NAMALWA (cell line): ENCODE measurements at regions not wholly inside any gene's neighbourhood (a gene's known extent, or its start where the extent isn't known, plus 50 kb on each side); places are given as distances from the start of the nearest gene placed in this dataset.

Source experiments
- DNase-seq: peaks from one replicate; pipeline ENCODE4 v3.0.0-alpha.2; 2015; ENCODE audit warnings: low spot score

DNA sequence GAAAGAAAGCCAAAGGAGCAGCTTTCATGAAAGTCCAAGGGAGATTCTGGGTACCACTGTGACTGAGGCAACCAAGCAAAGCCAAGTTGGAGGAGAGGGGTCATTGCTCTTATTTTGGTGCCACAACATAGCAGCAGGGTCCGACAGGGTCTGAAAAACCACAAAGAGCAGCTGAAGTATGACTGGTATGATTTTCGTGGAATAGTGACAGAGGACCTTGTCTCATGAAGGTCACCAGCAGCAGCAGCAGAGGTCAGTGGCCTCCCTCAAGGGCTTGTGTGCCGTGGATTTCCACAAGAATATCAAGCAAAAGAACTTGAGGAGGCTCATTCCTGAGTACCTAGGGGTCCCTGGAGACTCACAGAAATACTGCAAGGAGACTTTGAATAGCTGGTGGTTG lies 160.9 kb upstream of the SYT6 start:
- no peak for DNase-seq

DNA sequence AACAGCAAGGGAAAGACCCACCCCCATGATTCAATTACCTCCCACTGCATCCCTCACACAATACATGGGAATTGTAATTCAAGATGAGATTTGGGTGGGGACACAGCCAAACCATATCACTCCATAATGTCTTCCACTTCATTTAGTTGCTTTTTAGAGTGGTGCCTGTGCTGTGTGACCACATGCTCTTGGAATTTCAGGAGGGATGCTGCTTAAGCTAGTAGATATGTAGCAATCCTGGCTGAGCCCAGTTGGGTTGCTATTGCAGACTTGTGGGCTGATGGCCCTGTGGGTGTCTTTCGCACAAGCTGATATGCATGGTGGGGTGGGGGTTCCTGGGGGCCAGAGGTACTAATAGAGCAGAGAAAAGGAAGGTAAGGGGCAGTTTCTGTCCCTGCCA lies 160.4 kb upstream of the SYT6 start:
- DNase-seq, result no peak

DNA sequence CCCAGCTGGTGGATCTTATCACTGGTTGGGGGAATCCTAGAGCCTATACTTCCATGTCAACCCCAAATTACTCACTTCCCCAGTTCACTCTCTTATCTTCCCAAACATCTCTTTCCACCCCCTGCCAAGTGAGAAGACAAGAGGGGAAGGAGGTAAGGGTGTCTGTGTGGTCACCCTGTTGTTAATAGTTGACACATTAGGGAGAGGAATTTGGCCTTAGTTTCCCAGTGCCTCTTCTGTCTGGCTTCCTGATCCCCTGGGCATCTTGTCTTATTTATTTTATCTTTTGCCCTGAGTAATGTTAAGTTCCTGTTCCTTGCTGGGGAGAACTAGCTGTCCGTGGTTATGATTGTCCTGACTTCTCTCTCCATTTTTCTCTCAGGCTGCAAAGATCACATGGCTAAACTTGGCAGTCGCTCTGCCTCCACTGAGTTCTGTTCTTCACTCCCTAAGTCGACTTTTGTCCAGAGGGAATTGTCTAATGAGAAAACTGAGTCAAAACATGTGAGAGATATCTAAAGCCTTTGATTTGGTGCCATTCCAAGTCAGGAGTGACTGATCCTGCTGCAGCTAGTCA lies 157.1 kb upstream of the SYT6 start:
- no peak for DNase-seq

DNA sequence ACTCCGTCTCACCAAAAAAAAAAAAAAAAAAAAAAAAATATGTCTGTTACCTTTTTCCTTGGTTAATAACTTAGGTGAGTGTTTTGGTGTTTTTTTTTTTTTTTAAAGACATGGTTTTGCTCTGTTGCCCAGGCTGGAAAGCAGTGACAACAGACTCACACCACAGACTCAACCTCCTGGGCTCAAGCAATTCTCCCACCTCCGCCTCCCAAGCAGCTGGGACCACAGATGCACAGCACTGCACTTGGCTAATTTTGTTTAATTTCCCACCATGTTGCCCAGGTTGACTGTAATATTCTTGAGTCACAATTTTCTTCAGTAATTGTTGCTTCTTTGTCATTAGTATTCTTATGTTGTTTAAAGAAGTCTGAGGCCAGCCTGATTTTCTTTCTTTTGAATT lies 149.2 kb upstream of the SYT6 start:
- DNase-seq, result no peak

DNA sequence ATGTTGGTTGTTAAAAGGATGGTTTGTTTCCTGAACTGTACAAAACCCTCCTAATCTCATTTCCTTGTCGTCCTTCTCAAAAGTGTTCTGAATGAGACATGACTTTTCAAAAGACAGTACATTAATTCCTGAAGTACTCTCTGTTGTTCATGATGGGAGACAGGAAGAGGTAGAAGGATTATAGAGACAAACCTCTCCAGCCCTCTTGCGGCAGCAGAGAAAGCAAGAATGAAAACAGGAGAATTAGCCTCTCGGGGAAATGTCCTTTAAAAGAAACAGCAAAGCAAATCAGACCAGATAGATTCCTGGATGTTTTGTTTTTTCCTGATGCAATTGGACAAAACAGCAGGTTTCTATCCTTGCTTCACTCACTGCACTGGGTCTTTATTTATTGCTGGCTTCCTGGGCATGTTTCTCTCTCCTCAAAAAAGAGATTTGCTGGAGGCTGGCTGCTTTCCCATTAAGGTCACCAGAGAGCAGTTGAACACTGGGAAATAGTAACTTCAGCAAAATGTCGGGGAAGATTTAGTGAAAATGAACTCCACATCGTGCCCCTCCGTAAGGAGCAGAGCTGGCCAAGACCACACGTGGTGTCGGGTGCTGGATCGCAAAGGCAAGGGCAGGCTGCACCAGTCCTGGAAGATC lies 145.8 kb upstream of the SYT6 start:
- no peak for DNase-seq

DNA sequence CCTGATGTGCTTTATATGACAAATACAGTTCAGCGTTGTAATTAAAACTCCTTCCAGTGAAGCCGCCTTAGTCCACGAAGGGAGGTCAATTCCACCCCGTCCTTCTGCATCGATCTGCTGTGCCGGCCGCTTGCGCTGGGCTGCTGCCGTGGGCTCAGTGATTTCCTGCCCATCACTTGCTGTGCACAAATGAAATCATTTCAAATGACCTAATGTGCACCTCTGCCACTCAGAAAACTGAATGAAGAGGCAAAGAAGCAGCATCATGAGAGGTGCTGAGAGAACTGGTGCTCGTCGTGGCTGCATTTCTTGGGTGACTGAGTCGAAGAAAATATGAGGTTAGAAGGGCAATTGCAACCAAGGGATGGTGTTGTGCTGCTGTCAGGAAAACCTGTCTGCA lies 144.3 kb upstream of the SYT6 start:
- DNase-seq, result no peak

DNA sequence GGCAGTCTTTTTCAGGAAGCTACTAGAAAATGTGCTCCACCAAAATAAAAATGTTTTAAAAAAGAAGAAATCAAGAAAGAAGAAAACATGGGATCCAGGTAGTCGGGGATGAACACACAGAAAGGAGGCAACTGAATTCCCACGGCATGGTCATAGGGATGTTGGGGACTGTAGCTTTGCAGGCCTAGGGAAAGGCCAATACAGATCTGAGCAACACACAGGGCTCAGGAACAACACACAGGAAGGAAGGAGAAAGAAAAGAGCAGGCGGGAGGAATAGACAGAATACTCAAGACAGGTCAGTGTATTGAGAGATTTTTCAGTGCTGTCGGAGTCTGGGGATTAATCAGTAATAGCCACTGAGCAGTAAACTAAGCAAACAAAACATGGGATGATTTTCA lies 142.7 kb upstream of the SYT6 start:
- DNase-seq, result no peak

DNA sequence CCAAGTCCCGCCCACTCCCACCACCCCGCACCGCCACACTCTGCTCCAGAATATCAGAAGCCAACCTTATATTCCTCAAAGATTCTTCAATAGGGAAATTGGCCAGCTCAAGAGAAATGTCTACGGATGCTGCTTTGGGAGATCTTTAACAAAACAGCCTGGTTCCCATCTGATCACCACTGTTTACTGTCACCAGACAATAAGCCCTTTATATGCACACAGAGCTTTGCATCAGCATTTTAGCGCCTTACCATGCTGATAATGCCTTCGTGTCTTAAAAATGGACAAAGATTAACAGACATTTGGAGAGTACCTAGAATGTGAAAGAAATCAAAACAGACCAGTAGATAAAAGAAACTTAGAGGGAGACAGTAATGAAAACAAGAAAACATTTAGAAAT lies 141.7 kb upstream of the SYT6 start:
- DNase-seq, result no peak

DNA sequence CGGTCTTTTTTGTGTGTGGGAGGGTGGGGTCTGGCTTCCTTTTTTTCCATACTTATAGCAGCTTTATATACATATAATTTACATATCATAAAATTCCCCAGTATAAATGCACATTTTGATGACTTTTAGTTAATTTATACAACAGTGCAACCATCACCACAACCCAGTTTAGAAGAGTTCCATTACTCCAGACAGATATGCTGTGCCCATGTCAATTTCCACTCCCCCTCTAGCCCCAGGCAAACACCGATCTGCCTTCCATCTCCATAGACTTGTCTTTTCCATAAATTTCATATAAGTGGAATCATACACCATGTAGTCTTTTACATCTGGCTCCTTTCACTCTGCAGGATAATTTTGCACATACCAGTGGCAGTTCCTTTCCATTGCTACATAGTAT lies 139.2 kb upstream of the SYT6 start:
- no peak for DNase-seq

DNA sequence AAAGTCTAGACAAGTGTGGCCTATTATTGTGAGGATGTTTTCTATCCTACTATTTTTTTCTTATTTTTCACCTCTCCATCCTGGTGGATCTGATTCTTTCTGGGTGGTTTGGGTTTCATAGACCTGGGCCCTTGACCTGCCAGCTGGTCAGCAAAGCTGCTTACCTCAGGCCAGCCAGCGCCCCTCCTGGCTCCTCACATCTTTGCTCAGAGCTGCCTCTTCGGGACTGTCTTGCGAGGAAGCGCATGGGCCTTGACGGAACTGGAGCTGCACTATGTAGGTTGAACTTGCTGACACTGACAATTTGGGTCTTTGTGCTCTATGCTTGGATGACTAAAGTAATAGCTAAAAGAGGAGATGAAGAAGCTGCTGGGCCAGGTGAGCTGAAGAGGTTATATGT lies 138.5 kb upstream of the SYT6 start:
- DNase-seq, result no peak

DNA sequence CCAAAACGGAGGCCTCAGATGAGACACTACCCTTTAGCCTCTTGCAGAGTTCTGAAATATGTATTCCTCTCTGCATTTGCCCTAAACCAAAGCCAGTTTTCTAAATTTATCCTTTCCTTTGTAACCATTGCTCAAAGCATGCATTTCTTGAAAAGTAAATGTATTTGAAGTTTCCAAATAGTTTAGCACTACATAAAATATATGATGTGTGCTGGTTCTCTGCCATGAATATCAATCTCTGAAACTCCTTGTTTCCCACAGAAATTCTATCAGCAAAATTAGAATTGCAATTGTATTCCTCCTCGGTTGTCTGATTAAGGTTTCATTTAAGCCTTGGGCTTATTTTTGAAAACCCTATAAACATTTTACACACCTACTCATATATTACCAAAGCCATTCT lies 137.1 kb upstream of the SYT6 start:
- no peak for DNase-seq

DNA sequence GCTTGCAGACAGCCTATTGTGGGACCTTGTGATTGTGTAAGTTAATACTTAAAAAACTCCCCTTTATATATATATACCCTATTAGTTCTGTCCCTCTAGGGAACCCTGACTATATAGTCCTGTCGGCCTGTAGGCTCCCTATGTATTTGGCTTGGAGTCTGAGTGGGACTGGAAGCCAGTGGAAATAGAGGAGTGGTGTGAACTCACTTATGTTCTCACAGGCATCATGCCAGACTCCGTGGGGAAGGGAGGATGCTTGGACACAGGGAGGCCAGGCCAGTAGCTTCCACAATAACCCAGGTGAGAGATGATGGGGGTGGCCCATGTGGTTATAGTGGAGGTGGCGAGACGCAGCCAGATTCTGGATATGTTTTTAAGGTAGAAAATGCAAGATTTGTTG lies 136.7 kb upstream of the SYT6 start:
- no peak for DNase-seq

DNA sequence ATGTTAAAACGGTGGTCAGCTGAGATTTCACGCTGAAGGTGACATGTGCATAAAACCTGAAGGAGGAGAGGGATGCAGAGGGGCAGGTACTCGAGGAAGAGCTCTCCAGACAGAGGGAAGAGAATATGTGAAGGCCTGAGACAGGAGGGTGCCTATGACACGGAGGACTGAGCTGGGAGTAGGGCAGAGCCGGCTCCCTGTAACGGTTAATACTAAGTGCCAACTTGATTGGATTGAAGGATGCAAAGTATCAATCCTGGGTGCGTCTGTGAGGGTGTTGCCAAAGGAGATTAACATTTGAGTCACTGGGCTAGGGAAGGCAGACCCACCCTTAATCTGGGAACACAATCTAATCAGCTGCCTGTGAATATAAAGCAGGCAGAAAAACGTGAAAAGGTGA lies 136.2 kb upstream of the SYT6 start:
- DNase-seq, result no peak

DNA sequence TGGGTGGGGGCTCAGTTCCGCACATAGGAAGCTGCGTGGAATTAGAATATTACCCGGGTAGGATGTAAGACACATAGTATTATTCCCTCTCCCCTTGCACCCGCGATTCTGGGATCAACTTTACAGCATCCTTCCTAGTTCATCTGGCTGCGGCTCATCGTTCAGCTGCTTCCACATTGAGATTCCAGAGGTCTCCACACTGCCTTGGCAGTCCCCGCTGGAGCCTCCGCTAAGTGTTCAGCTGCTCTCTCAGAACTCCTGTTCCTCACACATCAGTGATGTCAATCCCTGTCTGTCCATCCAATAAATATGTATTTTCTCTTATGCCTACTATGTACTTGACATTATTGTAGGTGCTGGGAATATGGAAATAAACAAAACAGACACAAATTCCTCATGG lies 135.6 kb upstream of the SYT6 start:
- no peak for DNase-seq

DNA sequence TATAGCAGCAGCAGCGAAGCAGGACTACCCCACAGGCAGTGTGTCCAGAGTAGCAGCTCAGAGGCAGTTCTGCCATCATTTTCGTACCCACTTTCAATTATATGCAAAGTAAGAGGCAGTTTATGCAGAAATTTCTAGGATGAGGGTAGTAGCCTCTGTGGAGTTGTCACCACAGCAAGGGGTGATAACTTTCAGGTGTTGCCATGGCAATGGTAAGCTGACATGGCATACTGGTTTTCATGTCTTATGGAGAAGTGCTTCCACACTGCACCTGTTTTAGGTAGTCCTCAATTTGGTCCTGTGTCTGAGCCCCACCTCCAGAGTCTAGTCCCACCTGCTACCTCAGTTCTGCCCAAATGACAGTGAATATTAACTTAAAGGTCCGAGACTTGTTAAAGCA lies 133.3 kb upstream of the SYT6 start:
- DNase-seq, result no peak

DNA sequence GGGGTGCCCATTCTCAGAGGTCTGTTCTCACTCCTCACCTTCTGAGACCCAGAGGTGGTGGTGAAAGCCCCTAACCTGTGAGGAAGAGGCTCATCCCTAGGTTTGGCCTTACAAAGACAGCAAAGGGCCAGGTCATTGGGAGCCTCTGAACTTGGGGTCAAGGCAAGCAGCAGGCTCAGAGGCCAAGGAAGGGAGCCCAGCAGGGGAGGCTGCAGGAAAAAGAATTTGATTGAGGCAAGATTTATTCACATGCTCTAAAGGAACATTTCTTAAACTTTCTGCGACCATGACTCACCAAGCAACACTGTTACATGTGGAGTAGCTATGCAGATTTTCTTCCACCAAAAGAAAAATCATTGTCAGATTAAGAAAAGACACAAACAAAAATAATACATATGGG lies 132.5 kb upstream of the SYT6 start:
- DNase-seq, result no peak

DNA sequence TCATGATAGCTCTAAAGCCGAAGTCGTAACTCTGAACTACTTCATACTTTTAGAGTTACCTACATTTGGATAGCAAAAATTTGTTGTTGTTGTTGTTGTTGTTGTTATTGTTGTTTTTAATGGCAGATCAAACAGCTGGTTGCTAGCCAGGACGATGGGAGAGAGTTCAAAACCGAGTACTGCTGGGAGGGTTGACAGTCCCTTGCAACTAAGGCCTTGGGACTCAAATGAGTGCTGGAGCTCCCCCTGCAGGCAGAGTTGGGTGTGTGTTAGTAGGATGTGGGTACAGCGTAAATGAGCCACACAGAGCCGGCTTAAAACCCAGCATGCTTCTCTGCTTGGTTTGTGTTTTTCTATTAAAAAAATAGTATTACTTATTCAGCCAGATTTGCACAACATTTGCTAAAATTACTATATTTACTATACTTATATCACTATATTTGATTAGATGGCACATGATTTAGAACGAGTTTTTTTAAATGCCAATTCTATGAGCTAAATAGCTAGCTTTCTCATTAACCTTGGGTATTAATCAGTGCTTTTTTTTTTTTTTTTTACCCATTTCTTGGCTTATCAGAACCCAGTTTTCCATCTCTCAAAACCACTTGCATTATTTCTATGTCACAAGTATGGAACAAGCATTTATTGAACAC lies 129.2 kb upstream of the SYT6 start:
- DNase-seq, result peak; percentile 93

DNA sequence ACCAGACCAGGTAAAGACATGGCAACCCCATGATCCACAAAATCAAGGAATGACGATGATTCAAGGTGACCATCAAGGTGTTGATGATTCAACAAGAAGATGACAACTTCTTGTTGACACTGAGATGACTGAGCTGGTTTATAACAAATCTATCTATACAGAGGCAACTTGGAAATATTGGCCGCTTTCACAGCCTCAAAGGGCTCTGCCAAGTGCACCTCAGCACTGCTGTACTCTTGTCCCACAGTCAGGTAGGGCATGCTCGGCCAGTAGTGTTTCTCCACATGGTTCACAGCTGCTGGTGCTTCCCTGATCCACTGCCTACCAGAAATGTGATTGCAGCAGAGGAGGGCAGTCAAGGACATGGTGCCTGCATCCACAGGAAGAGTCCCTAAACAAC lies 125.2 kb upstream of the SYT6 start:
- DNase-seq, result no peak

DNA sequence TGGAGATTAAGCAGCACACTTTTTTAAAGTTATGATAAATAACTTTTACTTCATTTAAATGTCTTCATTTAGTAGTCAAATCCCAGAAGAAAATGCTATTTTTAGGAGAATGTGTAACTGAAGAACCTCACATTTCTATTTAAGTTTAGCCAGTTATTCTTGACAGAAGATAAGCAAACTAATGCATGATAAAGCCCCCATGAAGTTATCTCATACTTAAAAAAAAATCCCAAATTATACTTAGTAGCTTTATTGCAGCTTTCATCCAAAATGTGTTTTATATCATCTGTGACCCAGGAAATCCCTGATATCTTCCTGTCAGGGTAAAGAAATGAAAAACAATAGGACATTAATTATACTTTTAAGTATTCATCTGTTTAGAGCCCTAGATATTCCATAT lies 124.8 kb upstream of the SYT6 start:
- DNase-seq, result no peak

DNA sequence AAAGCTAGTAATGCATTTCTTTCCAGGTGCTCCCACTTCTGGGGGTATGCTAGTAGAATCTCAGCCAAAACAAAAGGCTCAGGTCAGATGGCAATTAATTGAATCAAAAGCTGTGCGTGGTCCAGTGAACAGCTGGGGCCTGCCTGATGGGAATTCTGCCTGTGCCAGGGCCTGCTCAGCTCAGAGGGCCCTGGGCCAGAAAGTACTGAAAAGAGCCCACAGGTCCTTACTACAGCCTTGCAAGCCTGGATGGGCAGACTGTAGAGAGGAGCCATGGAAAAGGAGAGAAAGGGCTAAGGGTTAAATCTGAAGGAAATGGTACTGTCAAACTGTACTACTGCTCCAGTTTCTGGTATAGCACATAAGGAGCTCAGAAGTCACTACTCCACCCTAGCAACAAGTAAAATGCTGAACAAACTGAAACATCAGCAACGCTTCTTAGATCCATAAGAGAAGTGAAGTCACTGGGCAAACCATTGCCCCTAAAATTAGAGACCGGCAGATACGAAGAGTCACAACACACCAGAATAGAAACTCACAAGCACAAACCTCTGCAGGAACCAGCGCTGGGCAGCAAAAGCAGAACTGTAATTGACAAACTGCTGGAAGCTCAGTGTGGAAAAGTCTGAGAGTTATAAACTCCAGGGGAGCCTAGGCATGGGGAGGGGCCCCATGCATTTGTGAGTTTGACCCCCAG lies 121.1 kb upstream of the SYT6 start:
- no peak for DNase-seq

DNA sequence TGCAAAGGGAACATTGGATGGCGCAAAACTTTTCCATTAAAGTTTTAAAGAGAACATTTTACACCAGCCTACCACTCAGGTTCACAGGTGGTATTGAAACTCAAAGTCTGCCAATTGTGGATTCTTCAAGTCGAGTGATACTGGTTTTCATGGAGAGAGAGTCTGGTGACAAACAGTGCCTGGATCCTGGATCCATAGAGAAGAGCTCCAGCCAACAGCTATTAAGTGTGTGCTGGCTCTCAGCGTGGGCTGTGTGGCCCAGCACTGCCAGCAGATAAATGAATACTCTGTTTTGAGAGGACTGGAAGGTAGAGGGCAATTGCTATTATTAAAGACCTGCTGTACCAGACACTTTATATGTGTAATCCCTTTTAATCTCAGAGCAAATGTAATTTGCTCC lies 118.9 kb upstream of the SYT6 start:
- no peak for DNase-seq

DNA sequence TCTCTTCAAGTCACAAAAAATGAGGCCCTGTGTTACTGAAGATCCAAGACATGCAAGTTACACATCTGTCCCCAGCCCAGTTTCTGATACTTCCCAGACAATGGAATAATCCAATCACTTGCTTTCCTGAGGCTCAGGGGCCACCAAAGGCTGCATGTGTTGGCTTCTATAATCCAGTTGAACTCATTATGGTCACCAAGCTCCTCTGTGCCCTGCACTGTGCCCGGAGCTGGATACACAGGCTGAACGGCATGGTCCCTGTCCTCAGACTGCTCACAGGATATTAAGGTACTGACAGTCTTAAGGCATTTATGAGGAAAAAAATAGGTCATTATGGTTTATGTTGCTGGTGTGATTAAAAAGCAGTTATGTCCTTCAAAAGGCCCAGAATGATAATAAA lies 117.0 kb upstream of the SYT6 start:
- no peak for DNase-seq

DNA sequence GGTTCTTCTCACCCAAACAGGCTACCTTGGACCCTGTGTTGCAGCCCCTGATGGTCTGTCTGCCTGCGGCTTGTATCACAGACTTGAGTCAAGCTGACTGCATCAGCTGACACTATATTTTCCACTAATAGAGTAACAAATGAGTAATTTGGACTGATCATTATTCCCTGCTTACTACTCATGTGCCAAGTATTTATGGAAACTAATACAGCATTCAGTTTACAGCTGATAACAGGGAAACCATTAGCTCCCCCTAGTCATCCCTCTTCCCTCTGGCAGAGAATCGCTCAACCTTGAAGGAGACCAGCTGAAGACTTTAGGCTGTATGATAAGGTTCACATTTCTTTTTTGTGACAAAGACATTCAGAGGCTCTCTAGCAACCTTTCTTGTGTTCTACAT lies 116.6 kb upstream of the SYT6 start:
- DNase-seq, result no peak

DNA sequence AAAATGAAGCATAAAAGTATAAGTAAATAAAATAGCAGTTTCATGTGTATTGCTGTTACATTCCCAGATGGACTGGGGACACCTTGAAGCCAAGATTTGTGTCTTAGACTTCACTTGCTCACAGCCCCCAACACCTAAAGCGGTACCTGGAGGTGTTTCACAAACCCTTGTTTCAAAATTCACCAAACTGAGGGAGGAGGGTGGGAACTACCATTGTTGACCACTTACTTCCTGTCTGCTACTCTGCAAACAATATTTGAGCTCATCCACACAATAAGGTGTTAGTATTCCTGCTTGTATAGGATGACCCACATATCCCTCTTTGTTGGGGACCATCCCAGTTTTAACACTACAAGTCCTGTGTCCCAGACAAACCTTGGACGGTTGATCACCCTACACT lies 115.9 kb upstream of the SYT6 start:
- no peak for DNase-seq
